ENCODE measurements at regions not wholly inside any gene's neighbourhood (a gene's known extent, or its start where the extent isn't known, plus 50 kb on each side); places are given as distances from the start of the nearest gene placed in this dataset.

DNA sequence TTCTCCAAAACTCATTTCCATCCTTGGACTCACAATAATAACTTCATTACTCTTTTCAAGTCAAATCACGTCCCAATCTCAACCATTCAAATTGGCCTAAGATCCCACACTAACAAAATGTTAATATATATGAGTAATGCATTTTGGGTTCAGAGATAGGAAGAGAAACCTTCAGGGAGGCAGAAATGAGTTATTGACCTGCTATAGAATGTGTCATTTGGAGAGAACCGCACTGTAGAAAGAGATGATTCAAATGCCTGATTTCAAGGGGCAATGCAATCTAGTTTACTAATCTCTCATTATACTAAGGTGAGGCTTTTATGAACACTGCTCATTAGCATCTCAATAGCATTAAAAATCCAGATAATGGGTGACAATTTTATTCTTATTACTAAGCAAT, 1595.0 kb upstream of the GOT2 start:
- DNase-seq, result no peak

GRCh38 chr16:60328152-60328551, 1594.0 kb upstream of the GOT2 start:
- DNase-seq, result no peak

DNA sequence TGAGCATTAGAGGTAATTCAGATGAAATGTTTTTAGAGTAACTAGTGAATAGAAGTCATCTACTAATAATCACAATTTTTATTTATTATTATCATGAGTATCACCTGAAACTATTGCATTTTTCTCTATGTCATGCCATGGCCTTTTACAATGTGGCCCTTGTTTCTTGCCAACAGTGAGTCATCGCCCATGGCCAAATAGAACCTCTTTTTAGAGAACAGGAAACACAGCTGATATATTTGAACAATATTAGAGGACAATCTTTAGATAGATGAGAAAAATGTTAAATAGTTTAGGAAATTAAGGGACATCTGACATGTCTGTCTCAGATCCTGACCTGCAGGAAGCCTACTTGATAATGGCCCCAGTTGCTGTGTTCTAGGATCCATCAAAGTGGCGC, 1584.4 kb upstream of the GOT2 start:
- no peak for DNase-seq

DNA sequence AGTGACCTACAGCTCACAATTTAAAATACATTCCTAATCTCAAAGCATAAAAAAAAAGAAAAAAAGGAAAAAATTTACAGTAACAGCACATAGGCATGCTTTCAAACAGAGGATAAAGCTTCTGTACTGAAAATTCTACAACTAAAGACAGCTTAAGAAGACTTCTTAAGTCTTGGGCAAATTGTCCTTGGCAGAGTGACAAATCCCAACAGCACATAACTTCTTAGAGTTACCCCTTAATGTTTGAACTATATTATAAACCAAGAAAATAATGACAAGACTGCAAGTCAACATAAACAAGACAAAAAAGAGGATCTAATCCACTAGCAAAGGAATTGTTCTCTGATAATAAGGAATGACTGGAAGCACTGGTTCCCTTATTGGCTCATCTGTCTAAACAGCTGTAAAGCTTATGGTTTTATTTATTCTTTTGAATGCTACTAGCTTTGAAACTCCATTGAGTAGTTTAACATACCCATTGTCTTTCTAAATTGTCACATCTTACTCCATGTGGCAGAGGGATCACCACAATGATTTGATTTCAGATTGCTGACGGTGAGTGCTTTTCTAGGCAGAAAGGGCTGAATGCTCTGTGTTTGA, 1576.8 kb upstream of the GOT2 start:
- DNase-seq, result no peak

GRCh38 chr16:60304720-60305119, 1570.6 kb upstream of the GOT2 start:
- no peak for DNase-seq

DNA sequence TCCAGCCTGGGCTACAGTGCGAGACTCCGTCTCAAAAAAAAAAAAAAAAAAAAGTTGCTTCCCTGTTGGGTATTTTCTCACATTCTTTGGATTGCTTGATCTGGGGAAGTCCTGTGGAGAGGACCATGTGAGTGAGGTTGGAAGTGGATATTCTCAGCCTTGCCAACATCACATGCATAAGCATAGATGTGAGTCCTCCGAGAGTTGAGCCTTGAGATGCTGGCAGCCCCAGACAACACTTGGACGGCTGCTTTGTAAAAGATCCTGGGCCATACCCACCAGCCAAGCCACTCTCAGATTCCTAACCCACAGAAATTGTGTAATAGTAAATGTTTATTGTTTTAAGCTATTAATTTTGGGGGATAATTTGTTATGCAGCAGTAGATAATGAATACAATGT, 1570.0 kb upstream of the GOT2 start:
- DNase-seq, result no peak

GRCh38 chr16:60302676-60303075, 1568.6 kb upstream of the GOT2 start:
- no peak for DNase-seq

DNA sequence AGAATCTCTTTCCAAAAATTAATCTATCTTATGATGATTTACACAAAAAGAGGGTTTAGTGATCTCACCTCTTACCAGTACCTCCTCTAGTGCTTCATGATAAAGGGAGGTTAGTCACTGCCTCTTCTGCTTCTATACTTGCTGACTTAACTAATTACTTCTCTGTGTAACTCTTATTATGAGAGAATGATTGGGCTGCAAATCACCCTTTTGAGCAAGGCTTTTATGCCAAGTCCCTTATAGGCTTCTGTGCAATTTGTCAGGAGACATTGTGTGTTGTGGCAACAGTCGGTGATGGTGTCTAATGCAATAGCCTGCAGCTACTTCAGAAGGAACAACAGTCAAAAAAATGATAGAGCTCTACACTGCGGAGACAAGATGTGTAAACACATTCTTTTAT, 1568.1 kb upstream of the GOT2 start:
- DNase-seq, result no peak

GRCh38 chr16:60299241-60299776, 1565.2 kb upstream of the GOT2 start:
- no peak for DNase-seq

GRCh38 chr16:60295451-60295850, 1561.3 kb upstream of the GOT2 start:
- no peak for DNase-seq

GRCh38 chr16:60285794-60286193, 1551.7 kb upstream of the GOT2 start:
- no peak for DNase-seq

- DNase-seq, result no peak
These were observed 1545.0 kb upstream of the GOT2 start for GRCh38 chr16:60279061-60279665.

- no peak for DNase-seq
These were observed 1540.4 kb upstream of the GOT2 start for GRCh38 chr16:60274431-60275019.

- DNase-seq, result no peak
These were observed 1537.7 kb upstream of the GOT2 start for GRCh38 chr16:60271781-60272180.

DNA sequence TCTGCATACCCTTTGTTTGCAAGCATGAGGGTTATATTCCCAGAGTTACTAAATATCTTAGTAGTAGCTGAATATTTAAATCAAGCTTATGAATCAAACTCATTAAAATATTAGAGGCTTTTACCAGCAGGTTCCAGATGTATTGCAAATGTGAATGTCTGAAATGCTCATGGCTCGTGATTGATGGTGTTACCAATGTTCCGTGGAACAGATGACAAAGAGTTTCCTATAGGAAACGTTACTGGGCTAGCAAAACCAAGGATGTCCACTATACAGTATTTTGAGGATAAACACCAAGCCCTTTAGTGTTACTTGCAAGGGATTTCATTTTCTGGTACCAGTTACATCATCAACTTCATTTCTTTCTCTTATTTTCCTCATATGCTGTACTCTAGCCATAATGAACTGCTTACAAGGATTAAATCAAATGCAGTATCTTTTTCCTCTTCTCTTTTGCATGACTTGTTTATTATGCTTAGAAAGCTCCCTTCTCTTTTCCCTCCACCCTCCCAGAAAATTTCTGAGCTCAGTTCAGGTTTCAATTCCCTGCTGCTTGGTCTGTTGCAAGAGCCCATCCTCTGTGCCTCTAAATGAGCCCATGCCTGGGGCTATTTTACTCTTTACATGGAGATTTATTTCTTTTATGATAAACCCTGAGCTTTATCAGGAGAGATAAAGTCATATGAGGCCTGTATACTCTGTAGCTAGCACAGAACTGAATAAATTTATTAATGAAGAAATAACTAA, 1537.1 kb upstream of the GOT2 start:
- DNase-seq, result no peak

- no peak for DNase-seq
These were observed 1527.3 kb upstream of the GOT2 start for GRCh38 chr16:60261425-60261824.

DNA sequence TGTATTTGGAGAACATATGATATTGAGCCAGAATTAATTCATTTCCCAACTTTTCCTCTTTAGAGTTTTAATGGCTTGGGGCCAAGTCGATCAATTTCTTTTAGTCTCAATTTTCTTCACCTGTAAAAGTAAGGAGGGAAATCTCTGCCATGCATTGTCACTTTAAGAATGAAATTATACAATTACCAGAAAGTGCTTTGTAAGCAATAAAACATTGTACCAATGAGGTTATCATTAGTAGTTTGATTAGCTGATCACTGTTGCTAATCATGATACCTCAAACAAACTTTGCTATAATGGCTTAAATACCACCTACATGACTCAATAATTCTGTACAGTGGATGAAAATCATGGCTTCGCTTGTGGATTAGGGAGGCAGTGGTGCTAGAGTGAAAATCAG, 1525.8 kb upstream of the GOT2 start:
- DNase-seq, result no peak

GRCh38 chr16:60246086-60246485, 1512.0 kb upstream of the GOT2 start:
- DNase-seq, result no peak

GRCh38 chr16:60241671-60242070, 1507.6 kb upstream of the GOT2 start:
- DNase-seq, result no peak

- DNase-seq, result no peak
These were observed 1496.5 kb upstream of the GOT2 start for GRCh38 chr16:60230666-60231065.

DNA sequence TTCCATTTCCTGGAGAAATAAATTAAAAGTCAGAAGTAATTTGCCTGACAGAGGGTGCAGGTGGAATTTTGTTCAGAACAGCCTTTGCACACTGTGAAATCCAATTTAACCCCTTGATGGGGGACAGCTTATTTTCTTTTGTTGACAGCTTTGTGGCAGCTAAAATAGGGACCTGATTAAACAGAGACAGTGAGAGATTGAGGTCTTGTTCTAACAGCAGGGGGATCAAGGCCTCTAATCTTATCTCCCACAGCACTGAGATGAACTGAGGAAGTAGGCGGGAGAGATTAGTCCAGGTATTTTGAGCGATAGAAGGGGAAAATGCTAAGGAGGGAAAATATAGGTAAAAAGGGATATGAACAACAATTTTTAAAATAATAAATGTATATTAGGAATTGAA, 1491.4 kb upstream of the GOT2 start:
- no peak for DNase-seq

GRCh38 chr16:60217787-60218186, 1483.7 kb upstream of the GOT2 start:
- no peak for DNase-seq

GRCh38 chr16:60214311-60214710, 1480.2 kb upstream of the GOT2 start:
- no peak for DNase-seq

GRCh38 chr16:60206516-60206915, 1472.4 kb upstream of the GOT2 start:
- DNase-seq, result no peak

Data from activated CD8-positive, alpha-beta memory T cell treated with anti-CD3 and anti-CD28 coated beads, Interleukin-2, amount 50 U/mL, for 48 hours (primary cell).